Spleen (tissue), 11 donors: ENCODE measurements at regions not wholly inside any gene's neighbourhood (a gene's known extent, or its start where the extent isn't known, plus 50 kb on each side); places are given as distances from the start of the nearest gene placed in this dataset.
A peak's percentile ranks its signal among the peaks of the same experiment; 100 is the strongest.

ENCODE experiments used
- DNase-seq: peaks from one replicate; pipeline ENCODE4 v3.0.0-alpha.2; 2020
- H3K27ac ChIP-seq, 8 donors: fragments of 200-600 bp; sonication (generic) in 7 of 8; 1 replicate in 4 of 8; 2 replicates in 4 of 8; pipeline versions ENCODE4 v1.5.0 to v1.8.0; 2016 to 2021; ENCODE audit warnings: inconsistent platforms in 4 of 8, mild to moderate bottlenecking in 4 of 8, moderate library complexity in 1 of 8
- H3K27me3 ChIP-seq, 7 donors: fragments of 200-600 bp; sonication (generic) in 6 of 7; replicated peaks in 1 of 7; 1 replicate in 4 of 7; 2 replicates in 3 of 7; pipeline versions ENCODE4 v1.5.0 to v1.8.0; 2016 to 2021; ENCODE audit warnings: inconsistent platforms in 3 of 7, mild to moderate bottlenecking in 1 of 7
- H3K36me3 ChIP-seq, 6 donors: fragments of 200-600 bp; sonication (generic) in 5 of 6; 1 replicate in 4 of 6; 2 replicates in 2 of 6; pipeline versions ENCODE4 v1.5.0 to v1.8.0; 2016 to 2021; ENCODE audit warnings: inconsistent platforms in 2 of 6
- H3K4me1 ChIP-seq, 6 donors: fragments of 200-600 bp; sonication (generic) in 5 of 6; 1 replicate in 3 of 6; 2 replicates in 3 of 6; pipeline versions ENCODE4 v1.5.0 to v1.8.0; 2016 to 2021; ENCODE audit warnings: inconsistent platforms in 3 of 6
- H3K4me3 ChIP-seq, 8 donors: fragments of 200-600 bp; sonication (generic) in 7 of 8; 1 replicate in 4 of 8; 2 replicates in 4 of 8; pipeline versions ENCODE4 v1.5.0 to v1.8.0; 2016 to 2021; ENCODE audit warnings: inconsistent platforms in 4 of 8, mild to moderate bottlenecking in 4 of 8, moderate library complexity in 2 of 8
- H3K9me3 ChIP-seq, 8 donors: fragments of 200-600 bp; sonication (generic) in 7 of 8; 1 replicate in 4 of 8; 2 replicates in 4 of 8; pipeline versions ENCODE4 v1.5.0 to v1.8.0; 2016 to 2021; ENCODE audit warnings: inconsistent platforms in 4 of 8
- POLR2A ChIP-seq, 3 donors: fragments of 450-650 bp; IDR thresholded peaks; one replicate each; pipeline ENCODE4 v1.5.1; 2017; ENCODE audit warnings: antibody characterized with exemption in 3 of 3, mild to moderate bottlenecking in 1 of 3
- POLR2AphosphoS5 ChIP-seq, 3 donors: sonication (generic); formaldehyde crosslinking; IDR thresholded peaks; one replicate each; pipeline ENCODE4 v1.5.1; 2017; ENCODE audit warnings: antibody characterized with exemption in 3 of 3
- WGBS, 5 donors: extraction: QIAGEN DNeasy Blood & Tissue Kit in 3 of 5; methylation state at CpG; one replicate each; pipeline versions ENCODE4 v1.1.5 to v1.1.7; 2013 to 2018; 5-methylcytosine and 5-hydroxymethylcytosine counted together
- intact Hi-C: fragments of 100-400 bp; cut with DNase I; formaldehyde crosslinking; loops from one replicate; pipeline ENCODE4 v1.15.0; 2023; ENCODE audit warnings: low total_unique reads
- TF ChIP-seq, protein P1 (sequence below), 11 experiments: fragments of 200-600 bp in 7 of 11; fragments of 450-650 bp in 4 of 11; sonication (generic) in 4 of 11; IDR thresholded peaks in 8 of 11; conservative IDR thresholded peaks in 3 of 11; 1 replicate in 7 of 11; 2 replicates in 4 of 11; pipeline versions ENCODE4 v1.4.0 to v1.8.0; 2016 to 2021; ENCODE audit warnings: antibody characterized with exemption in 11 of 11, inconsistent platforms in 4 of 11, mild to moderate bottlenecking in 1 of 11
- donor health status: healthy with polysubstance abuse.
- donor health status: DM: no; HTN: no; CAD: no; lungs with moderate emphysema.
- donor health status: DM: no; HTN: no; CAD: no.
- donor health status: Bipolar disorder and iron deficiency.
- donor health status: healthy.
- donor health status: DM: no; HTN: no; CAD: no.
- donor health status: DM: yes; HTN: yes; CAD: no.

DNA sequence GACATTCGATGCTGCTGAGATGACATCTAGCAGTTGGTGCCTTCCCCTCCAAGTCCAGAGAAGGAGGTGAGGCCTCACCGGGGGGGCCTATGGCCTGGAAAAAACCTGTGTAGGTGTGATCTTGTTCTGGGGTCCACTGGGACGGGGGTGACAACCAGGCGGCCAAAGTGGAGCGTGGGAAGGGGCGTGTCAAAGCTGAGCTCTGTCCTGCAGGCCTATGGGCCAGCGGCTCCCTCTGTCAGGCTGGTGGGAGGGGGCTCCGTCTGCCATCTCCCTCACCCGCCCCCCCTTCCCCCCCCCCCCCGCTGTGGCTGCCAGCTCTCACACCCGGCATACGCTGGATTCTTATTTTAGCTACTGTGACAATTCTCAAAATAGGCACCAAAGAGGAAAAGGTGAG is 56.7 kb upstream of the UQCRFS1 start:
- Histone ChIP-seq H3K27ac (no peak overlapping the region), H3K4me1 (no peaks in the 10 kb centered on the region), H3K27me3 (peaks cover 0 to 56% (median 0%) of the 10 kb centered on the region in 7 donors), H3K36me3 (no peaks in the 10 kb centered on the region), H3K9me3 (peaks cover 0 to 12% (median 0%) of the 10 kb centered on the region in 8 donors), H3K4me3 (no peak overlapping the region)
- 51 to 74% (median 65%) methylated on average over 4 to 10 of the region's 12 CpGs for WGBS, 5 donors
- peak; percentile 34 for DNase-seq
- intact Hi-C loops, result no loop called here
- no peak for TF ChIP-seq POLR2AphosphoS5 (IDR thresholded peaks at IDR 0.05)
- TF ChIP-seq POLR2A (IDR thresholded peaks at IDR 0.05), result no peak
- TF ChIP-seq, protein P1, sequence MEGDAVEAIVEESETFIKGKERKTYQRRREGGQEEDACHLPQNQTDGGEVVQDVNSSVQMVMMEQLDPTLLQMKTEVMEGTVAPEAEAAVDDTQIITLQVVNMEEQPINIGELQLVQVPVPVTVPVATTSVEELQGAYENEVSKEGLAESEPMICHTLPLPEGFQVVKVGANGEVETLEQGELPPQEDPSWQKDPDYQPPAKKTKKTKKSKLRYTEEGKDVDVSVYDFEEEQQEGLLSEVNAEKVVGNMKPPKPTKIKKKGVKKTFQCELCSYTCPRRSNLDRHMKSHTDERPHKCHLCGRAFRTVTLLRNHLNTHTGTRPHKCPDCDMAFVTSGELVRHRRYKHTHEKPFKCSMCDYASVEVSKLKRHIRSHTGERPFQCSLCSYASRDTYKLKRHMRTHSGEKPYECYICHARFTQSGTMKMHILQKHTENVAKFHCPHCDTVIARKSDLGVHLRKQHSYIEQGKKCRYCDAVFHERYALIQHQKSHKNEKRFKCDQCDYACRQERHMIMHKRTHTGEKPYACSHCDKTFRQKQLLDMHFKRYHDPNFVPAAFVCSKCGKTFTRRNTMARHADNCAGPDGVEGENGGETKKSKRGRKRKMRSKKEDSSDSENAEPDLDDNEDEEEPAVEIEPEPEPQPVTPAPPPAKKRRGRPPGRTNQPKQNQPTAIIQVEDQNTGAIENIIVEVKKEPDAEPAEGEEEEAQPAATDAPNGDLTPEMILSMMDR (IDR thresholded peaks at IDR 0.05 in 8 of 11, conservative IDR thresholded peaks at IDR 0.05 in 3 of 11), result no peak

DNA sequence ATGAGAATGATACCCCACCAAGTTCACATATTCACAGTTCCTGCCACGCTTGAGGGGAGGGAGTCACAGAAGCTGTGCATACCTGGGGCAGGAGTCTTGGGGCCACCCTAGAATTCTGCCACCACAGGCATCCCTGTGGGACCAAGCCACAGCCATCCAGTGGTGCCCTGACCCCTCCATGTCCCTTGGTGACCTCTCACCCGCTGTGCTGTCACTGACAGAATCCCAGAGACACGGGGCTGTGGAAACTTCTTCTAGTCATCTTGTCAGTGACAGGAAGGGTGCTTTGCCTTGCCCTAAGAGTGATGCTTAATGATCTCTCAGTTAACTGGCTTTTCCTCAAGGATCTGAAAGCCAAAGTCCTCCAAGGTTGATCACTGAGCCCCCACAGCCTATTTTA is 58.4 kb upstream of the UQCRFS1 start:
- WGBS, 5 donors, result 66 to 87% (median 79%) methylated on average over 3 of the region's 3 CpGs
- H3K36me3 ChIP-seq, result no peaks in the 10 kb centered on the region
- H3K9me3 ChIP-seq, result peaks cover 0 to 12% (median 0%) of the 10 kb centered on the region in 8 donors
- intact Hi-C loops, result no loop called here
- no peak overlapping the region for H3K27ac ChIP-seq
- TF ChIP-seq POLR2AphosphoS5 (IDR thresholded peaks at IDR 0.05) (no peak), POLR2A (IDR thresholded peaks at IDR 0.05) (no peak)
- TF ChIP-seq, protein P1 (IDR thresholded peaks at IDR 0.05 in 8 of 11, conservative IDR thresholded peaks at IDR 0.05 in 3 of 11), result no peak
- H3K4me1 ChIP-seq, result no peaks in the 10 kb centered on the region
- H3K27me3 ChIP-seq, result peaks cover 0 to 45% (median 0%) of the 10 kb centered on the region in 7 donors
- peak; percentile 25 for DNase-seq
- H3K4me3 ChIP-seq, result no peak overlapping the region

DNA sequence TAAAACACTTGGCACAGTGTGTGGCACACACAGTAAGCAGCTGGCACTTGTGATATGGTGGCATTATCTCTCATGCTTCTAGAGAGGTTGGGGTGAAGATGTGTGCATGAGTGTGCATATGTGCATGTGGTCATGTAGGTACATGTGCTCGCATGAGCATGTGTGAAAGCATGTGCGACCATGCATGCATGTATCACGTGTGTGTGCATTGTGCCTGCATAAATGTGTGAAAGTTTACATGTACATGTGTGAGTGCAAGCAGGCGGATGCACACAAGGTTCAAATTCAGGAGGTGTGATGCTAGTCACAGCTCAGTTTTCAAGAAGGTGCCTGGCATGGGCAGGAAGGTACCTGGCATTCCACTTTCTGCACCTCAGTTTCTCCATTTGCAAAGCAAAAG is 59.0 kb upstream of the UQCRFS1 start:
- TF ChIP-seq POLR2AphosphoS5 (IDR thresholded peaks at IDR 0.05) (no peak), POLR2A (IDR thresholded peaks at IDR 0.05) (no peak)
- TF ChIP-seq, protein P1 (IDR thresholded peaks at IDR 0.05 in 8 of 11, conservative IDR thresholded peaks at IDR 0.05 in 3 of 11), result no peak
- H3K9me3 ChIP-seq, result peaks cover 0 to 12% (median 0%) of the 10 kb centered on the region in 8 donors
- no peak overlapping the region for H3K4me3 ChIP-seq
- WGBS, 5 donors, result 81 to 91% (median 86%) methylated on average over 4 of the region's 4 CpGs
- H3K27me3 ChIP-seq, result peaks cover 0 to 40% (median 0%) of the 10 kb centered on the region in 7 donors
- no peaks in the 10 kb centered on the region for H3K36me3 ChIP-seq
- no peaks in the 10 kb centered on the region for H3K4me1 ChIP-seq
- no peak for DNase-seq
- intact Hi-C loops, result no loop called here
- no peak overlapping the region for H3K27ac ChIP-seq

DNA sequence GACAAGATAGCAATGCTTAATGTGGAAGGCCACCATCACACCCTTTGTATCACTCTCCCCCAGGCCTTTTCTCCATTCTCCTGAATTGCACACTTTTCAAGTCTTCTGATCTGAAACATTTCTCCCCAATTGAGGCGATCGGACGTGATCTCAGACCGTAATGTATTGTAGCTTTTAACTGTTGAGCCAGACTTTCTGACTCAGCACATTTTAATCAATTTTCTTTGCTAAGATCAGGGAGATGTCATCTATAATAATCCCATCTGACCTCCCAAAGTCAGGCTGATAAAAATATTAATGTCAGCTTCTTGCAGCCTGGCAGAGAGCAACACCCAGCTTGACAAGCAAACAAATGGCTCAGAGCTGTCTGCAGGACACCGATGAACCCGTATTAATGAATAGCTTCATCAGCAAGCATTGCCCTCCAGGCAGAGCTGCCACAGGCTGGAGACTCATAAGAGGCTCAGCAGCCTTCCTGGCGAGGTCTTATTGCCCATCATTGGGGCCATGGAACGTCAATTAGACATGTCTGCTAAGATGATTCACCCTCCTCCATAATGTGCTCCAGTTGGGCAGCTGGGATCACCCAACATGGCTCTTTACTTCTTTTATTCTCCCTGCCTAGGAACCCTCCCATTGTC is 60.2 kb upstream of the UQCRFS1 start:
- WGBS, 5 donors, result 79 to 84% (median 82%) methylated on average over 8 of the region's 8 CpGs
- Histone ChIP-seq H3K4me3 (no peak overlapping the region), H3K4me1 (no peaks in the 10 kb centered on the region), H3K27me3 (peaks cover 0 to 29% (median 0%) of the 10 kb centered on the region in 7 donors), H3K9me3 (peaks cover 0 to 12% (median 0%) of the 10 kb centered on the region in 8 donors), H3K27ac (no peak overlapping the region), H3K36me3 (no peaks in the 10 kb centered on the region)
- intact Hi-C loops, result no loop called here
- TF ChIP-seq POLR2A (IDR thresholded peaks at IDR 0.05), result no peak
- TF ChIP-seq POLR2AphosphoS5 (IDR thresholded peaks at IDR 0.05), result no peak
- TF ChIP-seq, protein P1 (IDR thresholded peaks at IDR 0.05 in 8 of 11, conservative IDR thresholded peaks at IDR 0.05 in 3 of 11), result no peak
- no peak for DNase-seq
